Urinary bladder (tissue), 3 donors: ENCODE measurements at regions not wholly inside any gene's neighbourhood (a gene's known extent, or its start where the extent isn't known, plus 50 kb on each side); places are given as distances from the start of the nearest gene placed in this dataset.
"Not testable (repeated sequence)": the region's sequence is repeated elsewhere in the genome, so short reads cannot be mapped to it uniquely, and the experiment has no call there.

Experiments used
- DNase-seq: peaks from one replicate; pipeline ENCODE4 v3.0.0-alpha.2; 2015; ENCODE audit errors: extremely low spot score
- H3K27ac ChIP-seq: one replicate; pipeline ENCODE4 v1.5.1; 2013; ENCODE audit warnings: low read depth, mild to moderate bottlenecking, moderate library complexity
- H3K36me3 ChIP-seq: one replicate; pipeline ENCODE4 v1.6.1; 2013; ENCODE audit warnings: mild to moderate bottlenecking, moderate library complexity; ENCODE audit not compliant: insufficient read depth
- H3K4me1 ChIP-seq: one replicate; pipeline ENCODE4 v1.6.1; 2013; ENCODE audit warnings: mild to moderate bottlenecking, moderate library complexity; ENCODE audit not compliant: insufficient read depth
- H3K4me3 ChIP-seq: one replicate; pipeline ENCODE4 v1.5.1; 2013; ENCODE audit warnings: low read depth, low read length
- WGBS: extraction: QIAGEN DNeasy Blood & Tissue Kit; methylation state at CpG from one replicate; pipeline ENCODE4 v1.1.7; 2013; 5-methylcytosine and 5-hydroxymethylcytosine counted together
- donor health status: healthy with polysubstance abuse.
- donor health status: healthy.

- H3K27ac ChIP-seq, result no peak overlapping the region
- no peaks in the 10 kb centered on the region for H3K4me1 ChIP-seq
- no peak for DNase-seq
- H3K4me3 ChIP-seq, result no peak overlapping the region
- 89% methylated on average over 4 of the region's 4 CpGs for WGBS
- H3K36me3 ChIP-seq, result no peaks in the 10 kb centered on the region
Measured at GRCh38 chr4:128623508-128624215, 185.8 kb upstream of the JADE1 start.

DNA sequence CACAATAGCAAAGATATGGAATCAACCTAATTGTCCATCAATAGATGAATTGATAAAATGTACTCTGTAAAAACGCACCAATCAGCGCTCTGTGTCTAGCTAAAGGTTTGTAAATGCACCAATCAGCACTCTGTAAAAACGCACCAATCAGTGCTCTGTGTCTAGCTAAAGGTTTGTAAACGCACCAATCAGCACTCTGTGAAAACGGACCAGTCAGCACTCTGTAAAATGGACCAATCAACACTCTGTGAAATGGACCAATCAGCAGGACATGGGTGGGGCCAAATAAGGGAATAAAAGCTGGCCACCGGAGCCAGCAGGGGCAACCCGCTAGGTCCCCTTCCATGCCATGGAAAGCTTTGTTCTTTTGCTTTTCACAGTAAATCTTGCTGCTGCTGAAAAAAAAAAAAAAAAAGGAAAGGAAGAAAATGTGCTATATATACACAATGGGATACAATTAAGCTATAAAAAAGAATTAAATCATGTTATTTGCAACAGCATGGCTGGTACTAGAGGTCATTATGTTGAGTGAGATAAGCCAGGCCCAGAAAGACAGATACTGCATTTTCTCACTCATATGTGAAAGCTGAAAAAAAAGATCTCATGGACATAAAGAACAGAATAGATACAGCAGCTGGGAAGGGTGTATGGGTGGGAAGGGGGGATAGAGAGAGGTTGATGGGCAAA, 189.1 kb upstream of the JADE1 start:
- DNase-seq, H3K27ac ChIP-seq, H3K4me1 ChIP-seq, H3K36me3 ChIP-seq, H3K4me3 ChIP-seq: not testable (repeated sequence)
- WGBS, result 89% methylated on average over 7 of the region's 7 CpGs

DNA sequence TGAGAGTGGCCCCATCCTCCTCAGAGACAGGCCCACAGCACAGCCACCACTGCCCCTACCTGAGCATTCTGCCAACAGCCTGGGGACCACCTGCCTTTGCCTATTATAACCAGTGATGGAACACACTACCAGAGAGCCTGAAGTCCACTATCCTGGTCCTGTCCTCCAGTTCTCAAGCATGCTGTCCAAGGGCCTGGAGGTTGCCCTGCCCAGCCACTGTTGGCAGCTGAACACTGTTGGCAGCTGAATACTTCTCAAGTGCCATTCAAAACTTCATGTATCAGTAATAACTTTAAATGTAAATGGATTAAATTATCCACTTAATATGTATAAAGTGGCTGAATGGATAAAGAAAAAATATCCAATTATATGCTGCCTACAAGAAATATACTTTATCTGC, 194.3 kb upstream of the JADE1 start:
- no peaks in the 10 kb centered on the region for H3K4me1 ChIP-seq
- no peaks in the 10 kb centered on the region for H3K36me3 ChIP-seq
- H3K4me3 ChIP-seq, result no peak overlapping the region
- no peak for DNase-seq
- no peak overlapping the region for H3K27ac ChIP-seq

GRCh38 chr4:128608006-128608405, 201.5 kb upstream of the JADE1 start:
- 100% methylated on average over 1 of the region's 1 CpG for WGBS
- Histone ChIP-seq H3K27ac (no peak overlapping the region), H3K4me1 (no peaks in the 10 kb centered on the region), H3K36me3 (no peaks in the 10 kb centered on the region), H3K4me3 (no peak overlapping the region)
- no peak for DNase-seq

- 84% methylated on average over 1 of the region's 1 CpG for WGBS
- no peak overlapping the region for H3K4me3 ChIP-seq
- no peaks in the 10 kb centered on the region for H3K36me3 ChIP-seq
- H3K4me1 ChIP-seq, result no peaks in the 10 kb centered on the region
- H3K27ac ChIP-seq, result no peak overlapping the region
- DNase-seq, result no peak
Measured at GRCh38 chr4:128606173-128606572, 203.3 kb upstream of the JADE1 start.

- 77% methylated on average over 2 of the region's 2 CpGs for WGBS
Measured at GRCh38 chr4:128604840-128605239, 204.7 kb upstream of the JADE1 start.

GRCh38 chr4:128604204-128604603, 205.3 kb upstream of the JADE1 start:
- Histone ChIP-seq H3K4me1 (peaks cover 3% of the 10 kb centered on the region), H3K27ac (no peak overlapping the region), H3K4me3 (no peak overlapping the region), H3K36me3 (no peaks in the 10 kb centered on the region)
- DNase-seq, result no peak
- 96% methylated on average over 1 of the region's 1 CpG for WGBS

More at GRCh38 chr4:128604840-128605239, 204.7 kb upstream of the JADE1 start:
- H3K4me3 ChIP-seq, result no peak overlapping the region
- H3K36me3 ChIP-seq, result no peaks in the 10 kb centered on the region
- no peak for DNase-seq
- H3K27ac ChIP-seq, result no peak overlapping the region
- H3K4me1 ChIP-seq, result peaks cover 3% of the 10 kb centered on the region

DNA sequence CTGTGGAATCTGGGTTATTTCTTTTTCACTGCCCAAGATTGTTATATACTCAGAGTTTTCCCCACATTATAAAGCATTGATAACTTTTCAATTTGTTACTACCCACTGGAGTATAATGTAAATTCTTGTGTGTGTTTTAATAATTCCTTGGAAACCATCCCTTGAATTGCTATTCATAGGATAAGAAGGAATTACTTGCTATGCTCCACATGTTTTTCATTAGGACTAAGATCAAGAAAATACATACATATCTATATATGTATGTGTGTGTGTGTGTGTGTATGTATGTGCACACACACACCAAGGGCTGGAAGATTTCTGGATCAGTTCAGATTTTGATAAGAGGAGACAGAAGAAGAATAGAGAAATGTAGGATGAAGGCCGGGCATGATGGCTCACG, 206.4 kb upstream of the JADE1 start:
- DNase-seq, result no peak
- 98% methylated on average over 2 of the region's 2 CpGs for WGBS

GRCh38 chr4:128601991-128602695, 207.4 kb upstream of the JADE1 start:
- DNase-seq, result no peak
- WGBS, result 90% methylated on average over 1 of the region's 1 CpG
- Histone ChIP-seq H3K27ac (no peak overlapping the region), H3K4me3 (no peak overlapping the region), H3K36me3 (no peaks in the 10 kb centered on the region), H3K4me1 (peaks cover 3% of the 10 kb centered on the region)

More for the DNA sequence above, 206.4 kb upstream of the JADE1 start:
- H3K4me3 ChIP-seq, result no peak overlapping the region
- H3K4me1 ChIP-seq, result peaks cover 3% of the 10 kb centered on the region
- no peak overlapping the region for H3K27ac ChIP-seq
- no peaks in the 10 kb centered on the region for H3K36me3 ChIP-seq

GRCh38 chr4:128600996-128601871, 208.3 kb upstream of the JADE1 start:
- WGBS, result 56% methylated on average over 14 of the region's 14 CpGs
- H3K4me1 ChIP-seq, result peaks cover 3% of the 10 kb centered on the region
- H3K4me3 ChIP-seq, result no peak overlapping the region
- H3K36me3 ChIP-seq, result no peaks in the 10 kb centered on the region
- peak; percentile 66 for DNase-seq
- H3K27ac ChIP-seq, result peak overlapping the region; percentile 13

GRCh38 chr4:128600410-128600809, 209.1 kb upstream of the JADE1 start:
- no peaks in the 10 kb centered on the region for H3K36me3 ChIP-seq
- H3K4me3 ChIP-seq, result no peak overlapping the region
- 23% methylated on average over 3 of the region's 3 CpGs for WGBS
- H3K4me1 ChIP-seq, result peaks cover 3% of the 10 kb centered on the region
- no peak for DNase-seq
- H3K27ac ChIP-seq, result no peak overlapping the region

DNA sequence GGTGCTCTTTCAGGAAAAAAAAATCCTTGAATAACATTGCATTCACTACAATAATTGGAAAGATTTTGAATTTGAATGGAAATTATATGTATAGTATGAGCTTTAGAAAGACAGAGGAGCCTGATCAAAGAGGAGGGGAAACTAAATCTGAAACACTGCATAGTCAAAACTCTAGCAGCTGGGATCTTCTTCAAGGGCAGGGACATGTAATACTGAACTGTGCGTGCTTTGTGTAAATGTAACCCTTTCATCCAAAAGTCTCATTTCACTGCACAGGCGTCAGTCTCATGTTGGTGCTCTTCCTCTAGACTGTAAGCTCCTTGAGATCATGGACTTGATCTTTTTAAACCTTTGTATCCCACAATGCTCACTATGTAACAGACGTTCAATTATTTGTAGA, 212.0 kb upstream of the JADE1 start:
- H3K27ac ChIP-seq, result no peak overlapping the region
- H3K36me3 ChIP-seq, result no peaks in the 10 kb centered on the region
- peaks cover 3% of the 10 kb centered on the region for H3K4me1 ChIP-seq
- H3K4me3 ChIP-seq, result no peak overlapping the region
- DNase-seq, result no peak
- 86% methylated on average over 3 of the region's 3 CpGs for WGBS

DNA sequence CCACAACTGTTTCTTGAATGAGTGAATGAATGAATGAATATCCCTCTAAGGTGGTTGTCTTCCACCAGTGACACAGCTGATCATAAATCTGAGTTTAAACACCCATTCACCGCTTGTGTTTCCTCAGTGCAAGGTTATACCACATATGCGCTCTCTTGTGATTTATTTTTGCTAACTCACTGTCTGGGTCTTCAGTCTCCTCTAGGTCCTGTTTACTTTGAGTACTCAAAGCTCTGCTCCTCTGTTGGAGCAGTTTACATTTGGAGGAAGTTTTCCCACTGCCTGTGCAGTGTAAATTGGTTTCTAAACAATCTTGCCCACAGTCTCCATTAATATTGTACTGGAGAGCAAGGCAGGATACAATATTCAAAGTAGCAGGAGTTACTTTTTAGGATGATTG, 212.6 kb upstream of the JADE1 start:
- Histone ChIP-seq H3K27ac (no peak overlapping the region), H3K36me3 (no peaks in the 10 kb centered on the region), H3K4me3 (no peak overlapping the region), H3K4me1 (peaks cover 3% of the 10 kb centered on the region)
- WGBS, result 79% methylated on average over 2 of the region's 2 CpGs
- no peak for DNase-seq
